H1 (cell line): ENCODE measurements at regions not wholly inside any gene's neighbourhood (a gene's known extent, or its start where the extent isn't known, plus 50 kb on each side); places are given as distances from the start of the nearest gene placed in this dataset.

Experiments
- CHD2 ChIP-seq: IDR thresholded peaks from 2 replicates; pipeline ENCODE4 v1.6.1; 2012; ENCODE audit warnings: low read length, improper control_type of control experiment
- POU5F1 ChIP-seq: IDR thresholded peaks from 2 replicates; pipeline ENCODE4 v1.6.1; 2011; ENCODE audit warnings: low read depth, mild to moderate bottlenecking, low read length, moderate library complexity
- RFX5 ChIP-seq: IDR thresholded peaks from 2 replicates; pipeline ENCODE4 v1.6.1; 2011; ENCODE audit warnings: low read depth, low read length, improper control_type of control experiment, borderline replicate concordance
- SRF ChIP-seq: IDR thresholded peaks from 2 replicates; pipeline ENCODE4 v1.6.1; 2011; ENCODE audit warnings: mild to moderate bottlenecking, low read depth, low read length, moderate library complexity
- TAF1 ChIP-seq: IDR thresholded peaks from 2 replicates; pipeline ENCODE4 v1.6.1; 2011; ENCODE audit warnings: mild to moderate bottlenecking, low read depth, low read length
- TAF7 ChIP-seq: optimal IDR thresholded peaks from 2 replicates; pipeline ENCODE3; 2011; ENCODE audit warnings: low read depth, mild to moderate bottlenecking, inconsistent platforms, low read length, moderate library complexity, borderline replicate concordance
- TF ChIP-seq, protein P1 (sequence below): fragments of 300-600 bp; sonication (generic); IDR thresholded peaks from 2 replicates; pipeline ENCODE4 v1.7.1; 2012; ENCODE audit warnings: low read length, moderate library complexity, mild to moderate bottlenecking, inconsistent platforms; ENCODE audit not compliant: insufficient replicate concordance

DNA sequence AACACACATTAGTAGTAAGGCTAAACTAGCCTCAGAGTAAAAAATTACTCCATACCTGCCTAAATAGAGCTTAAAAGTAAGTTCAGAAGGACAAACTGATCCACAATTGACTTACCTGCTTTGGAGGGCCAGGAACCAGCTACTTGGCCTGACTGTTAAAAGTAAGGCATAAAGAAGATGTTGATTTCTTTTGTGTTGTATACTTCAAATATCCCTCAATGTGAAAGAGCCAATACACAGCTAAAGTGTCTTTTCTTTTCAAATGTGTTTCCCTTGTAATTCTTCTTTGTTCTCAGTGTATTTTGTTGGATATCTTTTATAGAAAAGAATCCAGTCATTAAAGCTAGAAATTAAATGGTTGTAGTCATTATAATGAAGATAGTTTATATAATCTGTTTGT is 171.1 kb downstream of the TANC2 start (continued):
- TF ChIP-seq, protein P1, sequence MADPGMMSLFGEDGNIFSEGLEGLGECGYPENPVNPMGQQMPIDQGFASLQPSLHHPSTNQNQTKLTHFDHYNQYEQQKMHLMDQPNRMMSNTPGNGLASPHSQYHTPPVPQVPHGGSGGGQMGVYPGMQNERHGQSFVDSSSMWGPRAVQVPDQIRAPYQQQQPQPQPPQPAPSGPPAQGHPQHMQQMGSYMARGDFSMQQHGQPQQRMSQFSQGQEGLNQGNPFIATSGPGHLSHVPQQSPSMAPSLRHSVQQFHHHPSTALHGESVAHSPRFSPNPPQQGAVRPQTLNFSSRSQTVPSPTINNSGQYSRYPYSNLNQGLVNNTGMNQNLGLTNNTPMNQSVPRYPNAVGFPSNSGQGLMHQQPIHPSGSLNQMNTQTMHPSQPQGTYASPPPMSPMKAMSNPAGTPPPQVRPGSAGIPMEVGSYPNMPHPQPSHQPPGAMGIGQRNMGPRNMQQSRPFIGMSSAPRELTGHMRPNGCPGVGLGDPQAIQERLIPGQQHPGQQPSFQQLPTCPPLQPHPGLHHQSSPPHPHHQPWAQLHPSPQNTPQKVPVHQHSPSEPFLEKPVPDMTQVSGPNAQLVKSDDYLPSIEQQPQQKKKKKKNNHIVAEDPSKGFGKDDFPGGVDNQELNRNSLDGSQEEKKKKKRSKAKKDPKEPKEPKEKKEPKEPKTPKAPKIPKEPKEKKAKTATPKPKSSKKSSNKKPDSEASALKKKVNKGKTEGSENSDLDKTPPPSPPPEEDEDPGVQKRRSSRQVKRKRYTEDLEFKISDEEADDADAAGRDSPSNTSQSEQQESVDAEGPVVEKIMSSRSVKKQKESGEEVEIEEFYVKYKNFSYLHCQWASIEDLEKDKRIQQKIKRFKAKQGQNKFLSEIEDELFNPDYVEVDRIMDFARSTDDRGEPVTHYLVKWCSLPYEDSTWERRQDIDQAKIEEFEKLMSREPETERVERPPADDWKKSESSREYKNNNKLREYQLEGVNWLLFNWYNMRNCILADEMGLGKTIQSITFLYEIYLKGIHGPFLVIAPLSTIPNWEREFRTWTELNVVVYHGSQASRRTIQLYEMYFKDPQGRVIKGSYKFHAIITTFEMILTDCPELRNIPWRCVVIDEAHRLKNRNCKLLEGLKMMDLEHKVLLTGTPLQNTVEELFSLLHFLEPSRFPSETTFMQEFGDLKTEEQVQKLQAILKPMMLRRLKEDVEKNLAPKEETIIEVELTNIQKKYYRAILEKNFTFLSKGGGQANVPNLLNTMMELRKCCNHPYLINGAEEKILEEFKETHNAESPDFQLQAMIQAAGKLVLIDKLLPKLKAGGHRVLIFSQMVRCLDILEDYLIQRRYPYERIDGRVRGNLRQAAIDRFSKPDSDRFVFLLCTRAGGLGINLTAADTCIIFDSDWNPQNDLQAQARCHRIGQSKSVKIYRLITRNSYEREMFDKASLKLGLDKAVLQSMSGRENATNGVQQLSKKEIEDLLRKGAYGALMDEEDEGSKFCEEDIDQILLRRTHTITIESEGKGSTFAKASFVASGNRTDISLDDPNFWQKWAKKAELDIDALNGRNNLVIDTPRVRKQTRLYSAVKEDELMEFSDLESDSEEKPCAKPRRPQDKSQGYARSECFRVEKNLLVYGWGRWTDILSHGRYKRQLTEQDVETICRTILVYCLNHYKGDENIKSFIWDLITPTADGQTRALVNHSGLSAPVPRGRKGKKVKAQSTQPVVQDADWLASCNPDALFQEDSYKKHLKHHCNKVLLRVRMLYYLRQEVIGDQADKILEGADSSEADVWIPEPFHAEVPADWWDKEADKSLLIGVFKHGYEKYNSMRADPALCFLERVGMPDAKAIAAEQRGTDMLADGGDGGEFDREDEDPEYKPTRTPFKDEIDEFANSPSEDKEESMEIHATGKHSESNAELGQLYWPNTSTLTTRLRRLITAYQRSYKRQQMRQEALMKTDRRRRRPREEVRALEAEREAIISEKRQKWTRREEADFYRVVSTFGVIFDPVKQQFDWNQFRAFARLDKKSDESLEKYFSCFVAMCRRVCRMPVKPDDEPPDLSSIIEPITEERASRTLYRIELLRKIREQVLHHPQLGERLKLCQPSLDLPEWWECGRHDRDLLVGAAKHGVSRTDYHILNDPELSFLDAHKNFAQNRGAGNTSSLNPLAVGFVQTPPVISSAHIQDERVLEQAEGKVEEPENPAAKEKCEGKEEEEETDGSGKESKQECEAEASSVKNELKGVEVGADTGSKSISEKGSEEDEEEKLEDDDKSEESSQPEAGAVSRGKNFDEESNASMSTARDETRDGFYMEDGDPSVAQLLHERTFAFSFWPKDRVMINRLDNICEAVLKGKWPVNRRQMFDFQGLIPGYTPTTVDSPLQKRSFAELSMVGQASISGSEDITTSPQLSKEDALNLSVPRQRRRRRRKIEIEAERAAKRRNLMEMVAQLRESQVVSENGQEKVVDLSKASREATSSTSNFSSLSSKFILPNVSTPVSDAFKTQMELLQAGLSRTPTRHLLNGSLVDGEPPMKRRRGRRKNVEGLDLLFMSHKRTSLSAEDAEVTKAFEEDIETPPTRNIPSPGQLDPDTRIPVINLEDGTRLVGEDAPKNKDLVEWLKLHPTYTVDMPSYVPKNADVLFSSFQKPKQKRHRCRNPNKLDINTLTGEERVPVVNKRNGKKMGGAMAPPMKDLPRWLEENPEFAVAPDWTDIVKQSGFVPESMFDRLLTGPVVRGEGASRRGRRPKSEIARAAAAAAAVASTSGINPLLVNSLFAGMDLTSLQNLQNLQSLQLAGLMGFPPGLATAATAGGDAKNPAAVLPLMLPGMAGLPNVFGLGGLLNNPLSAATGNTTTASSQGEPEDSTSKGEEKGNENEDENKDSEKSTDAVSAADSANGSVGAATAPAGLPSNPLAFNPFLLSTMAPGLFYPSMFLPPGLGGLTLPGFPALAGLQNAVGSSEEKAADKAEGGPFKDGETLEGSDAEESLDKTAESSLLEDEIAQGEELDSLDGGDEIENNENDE = no peak
- no peak for TF ChIP-seq POU5F1
- no peak for TF ChIP-seq SRF
- TF ChIP-seq TAF7 = no peak
- no peak for TF ChIP-seq RFX5
- TF ChIP-seq TAF1 = no peak
- no peak for TF ChIP-seq CHD2
